ENCODE measurements at regions not wholly inside any gene's neighbourhood (a gene's known extent, or its start where the extent isn't known, plus 50 kb on each side); places are given as distances from the start of the nearest gene placed in this dataset.

- DNase-seq (ENCODE audit: low read depth), result no peak
- TF ChIP-seq, protein P1, sequence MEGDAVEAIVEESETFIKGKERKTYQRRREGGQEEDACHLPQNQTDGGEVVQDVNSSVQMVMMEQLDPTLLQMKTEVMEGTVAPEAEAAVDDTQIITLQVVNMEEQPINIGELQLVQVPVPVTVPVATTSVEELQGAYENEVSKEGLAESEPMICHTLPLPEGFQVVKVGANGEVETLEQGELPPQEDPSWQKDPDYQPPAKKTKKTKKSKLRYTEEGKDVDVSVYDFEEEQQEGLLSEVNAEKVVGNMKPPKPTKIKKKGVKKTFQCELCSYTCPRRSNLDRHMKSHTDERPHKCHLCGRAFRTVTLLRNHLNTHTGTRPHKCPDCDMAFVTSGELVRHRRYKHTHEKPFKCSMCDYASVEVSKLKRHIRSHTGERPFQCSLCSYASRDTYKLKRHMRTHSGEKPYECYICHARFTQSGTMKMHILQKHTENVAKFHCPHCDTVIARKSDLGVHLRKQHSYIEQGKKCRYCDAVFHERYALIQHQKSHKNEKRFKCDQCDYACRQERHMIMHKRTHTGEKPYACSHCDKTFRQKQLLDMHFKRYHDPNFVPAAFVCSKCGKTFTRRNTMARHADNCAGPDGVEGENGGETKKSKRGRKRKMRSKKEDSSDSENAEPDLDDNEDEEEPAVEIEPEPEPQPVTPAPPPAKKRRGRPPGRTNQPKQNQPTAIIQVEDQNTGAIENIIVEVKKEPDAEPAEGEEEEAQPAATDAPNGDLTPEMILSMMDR (conservative IDR thresholded peaks at IDR 0.05; ENCODE audit: low read length), result no peak
- no peak overlapping the region for H3K4me3 ChIP-seq (ENCODE audit: low read length)
Observed at GRCh38 chr9:107554636-107555035, 65.1 kb upstream of the KLF4 start.

GRCh38 chr9:107548298-107549142 lies 59.0 kb upstream of the KLF4 start:
- H3K4me3 ChIP-seq (ENCODE audit: low read length), result no peak overlapping the region
- TF ChIP-seq, protein P1 (conservative IDR thresholded peaks at IDR 0.05; ENCODE audit: low read length), result no peak
- DNase-seq (ENCODE audit: low read depth), result peak; percentile 95

GRCh38 chr9:107547772-107548297 lies 58.3 kb upstream of the KLF4 start:
- H3K4me3 ChIP-seq (ENCODE audit: low read length), result no peak overlapping the region
- DNase-seq (ENCODE audit: low read depth), result peak; percentile 15
- TF ChIP-seq, protein P1 (conservative IDR thresholded peaks at IDR 0.05; ENCODE audit: low read length), result no peak

DNA sequence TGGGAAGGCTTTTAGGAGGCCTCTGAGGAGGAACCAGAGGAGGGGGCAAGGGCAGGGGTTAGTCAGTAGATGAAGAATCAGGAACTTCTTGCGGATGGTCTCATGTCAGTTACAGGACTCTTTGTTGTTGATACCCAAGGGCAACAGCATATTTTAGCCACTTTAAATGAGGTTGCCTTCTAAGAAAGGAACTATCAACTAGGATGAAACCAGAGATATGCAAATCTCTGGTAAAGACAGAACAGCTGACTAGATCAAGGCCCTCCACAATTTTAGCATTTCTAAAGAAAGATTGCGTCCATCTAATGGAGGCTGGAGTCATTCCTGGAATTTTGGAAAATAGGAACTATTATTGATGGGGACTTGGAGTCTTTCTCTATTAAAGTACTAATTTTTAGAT lies 57.7 kb upstream of the KLF4 start:
- TF ChIP-seq, protein P1 (conservative IDR thresholded peaks at IDR 0.05; ENCODE audit: low read length), result no peak
- no peak overlapping the region for H3K4me3 ChIP-seq (ENCODE audit: low read length)
- DNase-seq (ENCODE audit: low read depth), result no peak

DNA sequence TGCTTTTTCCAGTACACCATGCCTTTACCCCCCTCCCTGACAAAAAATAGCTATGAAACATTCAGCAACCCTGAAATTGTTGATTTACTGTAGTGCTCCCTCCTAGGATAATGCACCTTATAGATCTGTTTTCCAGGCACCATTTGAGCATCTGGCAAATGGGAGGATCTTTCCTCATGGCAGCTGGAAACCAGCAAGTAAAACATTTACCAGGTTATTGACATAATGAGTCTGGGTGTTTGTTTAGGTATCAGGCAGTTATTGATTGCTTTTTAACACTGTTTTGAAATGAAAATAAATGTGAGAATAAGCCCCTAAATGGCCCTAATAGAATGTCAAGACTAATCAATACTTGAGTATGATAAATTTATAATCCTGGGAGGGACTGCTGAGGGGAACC lies 57.3 kb upstream of the KLF4 start:
- no peak overlapping the region for H3K4me3 ChIP-seq (ENCODE audit: low read length)
- no peak for DNase-seq (ENCODE audit: low read depth)
- TF ChIP-seq, protein P1 (conservative IDR thresholded peaks at IDR 0.05; ENCODE audit: low read length), result no peak

- H3K4me3 ChIP-seq (ENCODE audit: low read length), result no peak overlapping the region
- DNase-seq (ENCODE audit: low read depth), result no peak
- TF ChIP-seq, protein P1 (conservative IDR thresholded peaks at IDR 0.05; ENCODE audit: low read length), result no peak
Observed at GRCh38 chr9:107545036-107545435, 55.5 kb upstream of the KLF4 start.

Data from AG10803 (cell line).